ENCODE measurements at regions not wholly inside any gene's neighbourhood (a gene's known extent, or its start where the extent isn't known, plus 50 kb on each side); places are given as distances from the start of the nearest gene placed in this dataset.

- H4K20me1 ChIP-seq (ENCODE audit: insufficient read depth), result no peaks in the 10 kb centered on the region
- DNase-seq (ENCODE audit: low read depth, low spot score) (no peak), ATAC-seq (no peak)
- no peaks in the 10 kb centered on the region for H3K9me2 ChIP-seq (ENCODE audit: insufficient read depth)
- H3K4me3 ChIP-seq (replicated peaks in 1 of 2; ENCODE audit: low read depth in 1 of 2, low read length in 2 of 2), result no peak overlapping the region
- H3K79me2 ChIP-seq (ENCODE audit: insufficient read depth, low read length), result no peaks in the 10 kb centered on the region
- H3K4me2 ChIP-seq (ENCODE audit: low read length), result no peak overlapping the region
- no peaks in the 10 kb centered on the region for H3K9me3 ChIP-seq (ENCODE audit: control insufficient read depth in 1 of 2, insufficient read depth in 1 of 2, low read depth in 1 of 2, low read length in 2 of 2)
- no peaks in the 10 kb centered on the region for H3K36me3 ChIP-seq (ENCODE audit: control insufficient read depth in 1 of 2, insufficient read depth in 2 of 2, low read length in 2 of 2)
- CTCF ChIA-PET, result no interaction called here
- RAD21 ChIA-PET (ENCODE audit: low non-redundant PET in 1 of 2, low total read pairs in 2 of 2, uncharacterized antibody in 2 of 2, unreplicated experiment in 2 of 2), result no interaction called here
- TF ChIP-seq ATF3 (IDR thresholded peaks at IDR 0.05) (no peak), POLR2AphosphoS5 (IDR thresholded peaks at IDR 0.05; ENCODE audit: low read depth, low read length) (no peak), REST (IDR thresholded peaks at IDR 0.05; ENCODE audit: low read depth) (no peak), POLR2A (IDR thresholded peaks at IDR 0.05; ENCODE audit: borderline replicate concordance, extremely low read depth, insufficient read depth, insufficient read length) (no peak), ELF1 (IDR thresholded peaks at IDR 0.05; ENCODE audit: borderline replicate concordance, low read depth) (no peak), YY1 (IDR thresholded peaks at IDR 0.05; ENCODE audit: extremely low read depth, insufficient replicate concordance, low read depth, low read length) (no peak), CTCF (IDR thresholded peaks at IDR 0.05 in 2 of 3, conservative IDR thresholded peaks at IDR 0.05 in 1 of 3; ENCODE audit: borderline replicate concordance in 1 of 3, insufficient read depth in 1 of 3, low read depth in 2 of 3, low read length in 2 of 3) (no peak), SP1 (IDR thresholded peaks at IDR 0.05; ENCODE audit: low read depth) (no peak)
- intact Hi-C loops (cut with micrococcal nuclease), result no loop called here
- no peak overlapping the region for H3K9ac ChIP-seq (ENCODE audit: low read length)
- H3K4me1 ChIP-seq (ENCODE audit: control insufficient read depth in 1 of 2, insufficient read depth in 2 of 2, low read length in 2 of 2), result no peaks in the 10 kb centered on the region
- BruUV-seq (replicated peaks), result no TSS peak
- H3K27ac ChIP-seq (ENCODE audit: low read depth, low read length), result no peak overlapping the region
- POLR2A ChIA-PET, result no interaction called here
- H2AFZ ChIP-seq (ENCODE audit: low read depth, low read length, poor library complexity, severe bottlenecking), result no peak overlapping the region
- no peaks in the 10 kb centered on the region for H3K27me3 ChIP-seq (ENCODE audit: insufficient read depth, low read length)
These were observed 108.3 kb upstream of the TOP1 start for GRCh38 chr20:40920291-40920690.
